ENCODE measurements at regions not wholly inside any gene's neighbourhood (a gene's known extent, or its start where the extent isn't known, plus 50 kb on each side); places are given as distances from the start of the nearest gene placed in this dataset.

DNA sequence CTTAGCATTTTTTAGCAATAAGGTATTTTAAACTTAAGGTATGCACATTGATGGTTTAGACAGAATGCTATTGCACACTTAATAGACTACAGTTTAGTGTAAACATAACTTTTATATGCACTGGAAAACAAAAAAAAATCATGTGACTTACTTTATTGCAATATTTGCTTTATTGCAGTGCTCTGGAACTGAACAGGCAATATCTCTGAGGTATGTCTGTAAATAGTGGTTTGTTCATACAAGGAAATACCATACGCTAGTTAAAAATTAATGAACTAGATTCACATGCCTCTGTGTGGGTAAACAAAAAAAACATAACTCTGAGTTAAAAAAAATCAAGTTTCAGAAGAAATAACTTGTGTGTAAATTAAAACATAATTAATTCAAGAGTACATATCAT lies 479.0 kb upstream of the MKI67 start:
- no peak overlapping the region for H3K27ac ChIP-seq (ENCODE audit: insufficient read depth, low read depth, low read length)
- intact Hi-C loops (cut with micrococcal nuclease): no loop called here
- H3K27me3 ChIP-seq (ENCODE audit: control insufficient read depth in 2 of 2, insufficient read depth in 2 of 2, low read length in 2 of 2): no peaks in the 10 kb centered on the region
- dilution Hi-C loops (cut with MboI; ENCODE audit: extremely low pct_ligation_motif_present, low sequenced_read_pairs): no loop called here
- H2AFZ ChIP-seq (ENCODE audit: low read depth, low read length): no peak overlapping the region
- TF ChIP-seq MYC (IDR thresholded peaks at IDR 0.05; ENCODE audit: low read depth, low read length): no peak
- TF ChIP-seq, protein P1, sequence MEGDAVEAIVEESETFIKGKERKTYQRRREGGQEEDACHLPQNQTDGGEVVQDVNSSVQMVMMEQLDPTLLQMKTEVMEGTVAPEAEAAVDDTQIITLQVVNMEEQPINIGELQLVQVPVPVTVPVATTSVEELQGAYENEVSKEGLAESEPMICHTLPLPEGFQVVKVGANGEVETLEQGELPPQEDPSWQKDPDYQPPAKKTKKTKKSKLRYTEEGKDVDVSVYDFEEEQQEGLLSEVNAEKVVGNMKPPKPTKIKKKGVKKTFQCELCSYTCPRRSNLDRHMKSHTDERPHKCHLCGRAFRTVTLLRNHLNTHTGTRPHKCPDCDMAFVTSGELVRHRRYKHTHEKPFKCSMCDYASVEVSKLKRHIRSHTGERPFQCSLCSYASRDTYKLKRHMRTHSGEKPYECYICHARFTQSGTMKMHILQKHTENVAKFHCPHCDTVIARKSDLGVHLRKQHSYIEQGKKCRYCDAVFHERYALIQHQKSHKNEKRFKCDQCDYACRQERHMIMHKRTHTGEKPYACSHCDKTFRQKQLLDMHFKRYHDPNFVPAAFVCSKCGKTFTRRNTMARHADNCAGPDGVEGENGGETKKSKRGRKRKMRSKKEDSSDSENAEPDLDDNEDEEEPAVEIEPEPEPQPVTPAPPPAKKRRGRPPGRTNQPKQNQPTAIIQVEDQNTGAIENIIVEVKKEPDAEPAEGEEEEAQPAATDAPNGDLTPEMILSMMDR (IDR thresholded peaks at IDR 0.05; ENCODE audit: extremely low read depth in 1 of 2, insufficient read depth in 1 of 2, low read depth in 1 of 2, low read length in 2 of 2): no peak
- no peak for TF ChIP-seq POLR2A (IDR thresholded peaks at IDR 0.05; ENCODE audit: low read depth, low read length)
- TF ChIP-seq, protein P2, sequence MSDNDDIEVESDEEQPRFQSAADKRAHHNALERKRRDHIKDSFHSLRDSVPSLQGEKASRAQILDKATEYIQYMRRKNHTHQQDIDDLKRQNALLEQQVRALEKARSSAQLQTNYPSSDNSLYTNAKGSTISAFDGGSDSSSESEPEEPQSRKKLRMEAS (IDR thresholded peaks at IDR 0.05; ENCODE audit: insufficient read depth, insufficient read length): no peak
- no peak for TF ChIP-seq FOS (IDR thresholded peaks at IDR 0.05; ENCODE audit: borderline replicate concordance, insufficient read depth, low read length)
- no peak for TF ChIP-seq POLR2AphosphoS5 (IDR thresholded peaks at IDR 0.05; ENCODE audit: insufficient read depth, low read depth, low read length)
- FAIRE-seq (no peak), DNase-seq (ENCODE audit: low read depth, low spot score) (no peak)
- H3K36me3 ChIP-seq (ENCODE audit: control insufficient read depth in 2 of 2, extremely low read depth in 1 of 2, insufficient read depth in 2 of 2, low read length in 2 of 2): no peaks in the 10 kb centered on the region
- no peaks in the 10 kb centered on the region for H3K9me1 ChIP-seq (replicated peaks; ENCODE audit: control insufficient read depth, extremely low read depth, insufficient read depth, low read length)
- no peak overlapping the region for H3K4me2 ChIP-seq (ENCODE audit: insufficient read depth, low read length)
- H3K9me3 ChIP-seq (replicated peaks; ENCODE audit: control insufficient read depth, insufficient read depth, low read length): no peaks in the 10 kb centered on the region
- CTCF ChIA-PET: no interaction called here
- no TSS peak for BruUV-seq (replicated peaks)
- no peak overlapping the region for H3K9ac ChIP-seq (replicated peaks; ENCODE audit: extremely low read depth, insufficient read depth, low read length)
- POLR2A ChIA-PET: no interaction called here
- no peaks in the 10 kb centered on the region for H3K79me2 ChIP-seq (ENCODE audit: control insufficient read depth, insufficient read depth, low read length)
- H3K4me1 ChIP-seq (ENCODE audit: control insufficient read depth, extremely low read depth, insufficient read depth, low read length): no peaks in the 10 kb centered on the region
- H3K4me3 ChIP-seq (replicated peaks in 1 of 3; ENCODE audit: insufficient read depth in 1 of 3, low read depth in 1 of 3, low read length in 3 of 3): no peak overlapping the region
- no peaks in the 10 kb centered on the region for H4K20me1 ChIP-seq (replicated peaks; ENCODE audit: control insufficient read depth, extremely low read depth, insufficient read depth, low read length)

DNA sequence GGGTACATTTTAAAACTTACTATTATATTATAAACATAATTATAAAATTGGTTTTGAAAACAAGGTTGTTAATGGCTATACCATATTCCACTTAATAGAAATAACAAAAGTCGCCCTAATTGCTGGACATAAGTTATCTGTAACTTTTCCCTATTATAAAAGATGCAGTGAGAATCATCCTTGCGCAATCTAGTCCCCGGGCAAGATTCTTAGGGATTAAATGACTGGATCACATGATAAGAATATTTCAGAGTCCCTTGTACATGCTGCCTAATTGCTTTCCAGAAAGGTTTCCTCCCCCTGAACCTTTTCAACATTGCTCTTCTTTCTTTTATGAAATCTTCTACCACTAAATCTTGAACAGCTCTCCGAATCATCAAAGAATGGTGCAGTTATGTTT lies 479.8 kb upstream of the MKI67 start:
- intact Hi-C loops (cut with micrococcal nuclease): no loop called here
- TF ChIP-seq JUN (IDR thresholded peaks at IDR 0.05; ENCODE audit: borderline replicate concordance, insufficient read depth, insufficient read length, low read depth): no peak
- TF ChIP-seq POLR2AphosphoS5 (IDR thresholded peaks at IDR 0.05; ENCODE audit: insufficient read depth, low read depth, low read length): no peak
- no peak for TF ChIP-seq GATA2 (IDR thresholded peaks at IDR 0.05; ENCODE audit: insufficient read depth, insufficient read length, low read depth, low read length)
- no peak for TF ChIP-seq EZH2 (IDR thresholded peaks at IDR 0.05; ENCODE audit: borderline replicate concordance, low read depth, low read length, severe bottlenecking)
- no peak for TF ChIP-seq FOS (IDR thresholded peaks at IDR 0.05; ENCODE audit: borderline replicate concordance, insufficient read depth, low read length)
- TF ChIP-seq POLR2A (IDR thresholded peaks at IDR 0.05; ENCODE audit: low read depth, low read length): no peak
- TF ChIP-seq MYC (IDR thresholded peaks at IDR 0.05; ENCODE audit: low read depth, low read length): no peak
- TF ChIP-seq, protein P2 (IDR thresholded peaks at IDR 0.05; ENCODE audit: insufficient read depth, insufficient read length): no peak
- TF ChIP-seq, protein P1 (IDR thresholded peaks at IDR 0.05; ENCODE audit: extremely low read depth in 1 of 2, insufficient read depth in 1 of 2, low read depth in 1 of 2, low read length in 2 of 2): no peak
- Histone ChIP-seq H3K4me3 (replicated peaks in 1 of 3; ENCODE audit: insufficient read depth in 1 of 3, low read depth in 1 of 3, low read length in 3 of 3) (no peak overlapping the region), H3K9me1 (replicated peaks; ENCODE audit: control insufficient read depth, extremely low read depth, insufficient read depth, low read length) (no peaks in the 10 kb centered on the region), H2AFZ (ENCODE audit: low read depth, low read length) (no peak overlapping the region), H3K4me1 (ENCODE audit: control insufficient read depth, extremely low read depth, insufficient read depth, low read length) (no peaks in the 10 kb centered on the region), H3K27ac (ENCODE audit: insufficient read depth, low read depth, low read length) (no peak overlapping the region), H3K9me3 (replicated peaks; ENCODE audit: control insufficient read depth, insufficient read depth, low read length) (no peaks in the 10 kb centered on the region), H3K4me2 (ENCODE audit: insufficient read depth, low read length) (no peak overlapping the region), H3K79me2 (ENCODE audit: control insufficient read depth, insufficient read depth, low read length) (no peaks in the 10 kb centered on the region), H3K36me3 (ENCODE audit: control insufficient read depth in 2 of 2, extremely low read depth in 1 of 2, insufficient read depth in 2 of 2, low read length in 2 of 2) (no peaks in the 10 kb centered on the region), H3K27me3 (ENCODE audit: control insufficient read depth in 2 of 2, insufficient read depth in 2 of 2, low read length in 2 of 2) (no peaks in the 10 kb centered on the region), H3K9ac (replicated peaks; ENCODE audit: extremely low read depth, insufficient read depth, low read length) (no peak overlapping the region), H4K20me1 (replicated peaks; ENCODE audit: control insufficient read depth, extremely low read depth, insufficient read depth, low read length) (no peaks in the 10 kb centered on the region)
- ChIA-PET POLR2A (no interaction called here), CTCF (interaction anchor here (0.6 kb wide), 1 partner anchor 1339 kb away, joined by 3 read pairs; no protein-coding TSS in a partner anchor)
- no peak for DNase-seq (ENCODE audit: low read depth, low spot score)
- FAIRE-seq: no peak
- dilution Hi-C loops (cut with MboI; ENCODE audit: extremely low pct_ligation_motif_present, low sequenced_read_pairs): no loop called here
- no TSS peak for BruUV-seq (replicated peaks)
